ENCODE measurements at regions not wholly inside any gene's neighbourhood (a gene's known extent, or its start where the extent isn't known, plus 50 kb on each side); places are given as distances from the start of the nearest gene placed in this dataset.

DNA sequence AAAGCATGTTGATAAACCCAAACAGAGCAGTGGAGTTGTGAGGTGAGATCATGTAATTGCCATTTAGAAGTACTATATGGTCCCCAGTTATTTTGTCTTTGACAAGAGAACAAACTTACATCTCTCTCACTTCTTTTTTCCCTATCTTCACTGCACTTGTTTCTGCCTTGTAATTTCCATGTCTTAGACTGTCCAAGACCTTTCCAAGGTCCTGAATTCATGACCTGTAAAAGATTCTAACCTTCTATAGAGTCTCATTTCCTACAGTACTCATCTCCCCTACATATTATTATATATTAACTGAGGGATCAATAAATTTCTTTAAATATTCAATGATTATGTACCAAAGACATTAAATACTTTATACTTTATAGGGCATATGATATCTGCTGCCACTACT, 295.3 kb upstream of the KIF2B start:
- Histone ChIP-seq H3K27ac (ENCODE audit: low read depth, low read length, poor library complexity, severe bottlenecking) (no peak overlapping the region), H3K36me3 (ENCODE audit: insufficient read depth, low read length, poor library complexity, severe bottlenecking) (no peaks in the 10 kb centered on the region), H3K27me3 (replicated peaks; ENCODE audit: insufficient read depth, low read depth, low read length, poor library complexity) (no peaks in the 10 kb centered on the region), H3K4me1 (ENCODE audit: insufficient read depth, low read length, poor library complexity, severe bottlenecking) (no peaks in the 10 kb centered on the region), H3K4me3 (ENCODE audit: low read depth, low read length, poor library complexity, severe bottlenecking) (no peak overlapping the region), H3K9me3 (ENCODE audit: low read depth, low read length, poor library complexity, severe bottlenecking) (no peaks in the 10 kb centered on the region)
- ChIA-PET CTCF (no interaction called here), POLR2A (ENCODE audit: low non-redundant PET) (no interaction called here)
- intact Hi-C loops (cut with micrococcal nuclease; ENCODE audit: unreplicated experiment) = no loop called here
- no peak for DNase-seq (ENCODE audit: low spot score)
- BruUV-seq (replicated peaks) = no TSS peak
- no peak for TF ChIP-seq EZH2 (IDR thresholded peaks at IDR 0.05; ENCODE audit: borderline replicate concordance, low read depth, low read length, poor library complexity, severe bottlenecking)
- TF ChIP-seq, protein P1, sequence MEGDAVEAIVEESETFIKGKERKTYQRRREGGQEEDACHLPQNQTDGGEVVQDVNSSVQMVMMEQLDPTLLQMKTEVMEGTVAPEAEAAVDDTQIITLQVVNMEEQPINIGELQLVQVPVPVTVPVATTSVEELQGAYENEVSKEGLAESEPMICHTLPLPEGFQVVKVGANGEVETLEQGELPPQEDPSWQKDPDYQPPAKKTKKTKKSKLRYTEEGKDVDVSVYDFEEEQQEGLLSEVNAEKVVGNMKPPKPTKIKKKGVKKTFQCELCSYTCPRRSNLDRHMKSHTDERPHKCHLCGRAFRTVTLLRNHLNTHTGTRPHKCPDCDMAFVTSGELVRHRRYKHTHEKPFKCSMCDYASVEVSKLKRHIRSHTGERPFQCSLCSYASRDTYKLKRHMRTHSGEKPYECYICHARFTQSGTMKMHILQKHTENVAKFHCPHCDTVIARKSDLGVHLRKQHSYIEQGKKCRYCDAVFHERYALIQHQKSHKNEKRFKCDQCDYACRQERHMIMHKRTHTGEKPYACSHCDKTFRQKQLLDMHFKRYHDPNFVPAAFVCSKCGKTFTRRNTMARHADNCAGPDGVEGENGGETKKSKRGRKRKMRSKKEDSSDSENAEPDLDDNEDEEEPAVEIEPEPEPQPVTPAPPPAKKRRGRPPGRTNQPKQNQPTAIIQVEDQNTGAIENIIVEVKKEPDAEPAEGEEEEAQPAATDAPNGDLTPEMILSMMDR (conservative IDR thresholded peaks at IDR 0.05; ENCODE audit: low read depth, low read length) = no peak

DNA sequence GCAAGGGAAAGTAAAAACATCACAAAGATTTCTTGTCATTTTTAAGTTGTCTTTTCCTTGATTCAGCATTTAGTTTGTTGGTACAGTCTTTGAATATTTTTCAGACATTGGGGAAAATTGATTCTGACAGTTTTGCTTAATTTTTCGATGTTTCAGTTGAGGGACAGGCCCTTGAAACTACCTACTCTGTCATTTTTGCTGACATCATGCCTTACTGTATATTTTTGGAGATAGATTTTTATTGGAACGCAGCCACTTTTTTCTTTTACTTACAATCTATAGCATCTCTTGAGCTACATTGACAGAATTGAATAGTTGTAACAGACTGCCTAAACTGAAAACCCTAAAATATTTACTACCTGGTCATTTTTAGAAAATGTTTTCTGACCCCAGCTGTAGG, 297.1 kb upstream of the KIF2B start:
- intact Hi-C loops (cut with micrococcal nuclease; ENCODE audit: unreplicated experiment) = no loop called here
- Histone ChIP-seq H3K4me3 (ENCODE audit: low read depth, low read length, poor library complexity, severe bottlenecking) (no peak overlapping the region), H3K27me3 (replicated peaks; ENCODE audit: insufficient read depth, low read depth, low read length, poor library complexity) (no peaks in the 10 kb centered on the region), H3K4me1 (ENCODE audit: insufficient read depth, low read length, poor library complexity, severe bottlenecking) (no peaks in the 10 kb centered on the region), H3K9me3 (ENCODE audit: low read depth, low read length, poor library complexity, severe bottlenecking) (no peaks in the 10 kb centered on the region), H3K27ac (ENCODE audit: low read depth, low read length, poor library complexity, severe bottlenecking) (no peak overlapping the region), H3K36me3 (ENCODE audit: insufficient read depth, low read length, poor library complexity, severe bottlenecking) (no peaks in the 10 kb centered on the region)
- POLR2A ChIA-PET (ENCODE audit: low non-redundant PET) = no interaction called here
- DNase-seq (ENCODE audit: low spot score) = no peak
- CTCF ChIA-PET = no interaction called here
- TF ChIP-seq EZH2 (IDR thresholded peaks at IDR 0.05; ENCODE audit: borderline replicate concordance, low read depth, low read length, poor library complexity, severe bottlenecking) = no peak
- TF ChIP-seq, protein P1 (conservative IDR thresholded peaks at IDR 0.05; ENCODE audit: low read depth, low read length) = no peak
- no TSS peak for BruUV-seq (replicated peaks)

DNA sequence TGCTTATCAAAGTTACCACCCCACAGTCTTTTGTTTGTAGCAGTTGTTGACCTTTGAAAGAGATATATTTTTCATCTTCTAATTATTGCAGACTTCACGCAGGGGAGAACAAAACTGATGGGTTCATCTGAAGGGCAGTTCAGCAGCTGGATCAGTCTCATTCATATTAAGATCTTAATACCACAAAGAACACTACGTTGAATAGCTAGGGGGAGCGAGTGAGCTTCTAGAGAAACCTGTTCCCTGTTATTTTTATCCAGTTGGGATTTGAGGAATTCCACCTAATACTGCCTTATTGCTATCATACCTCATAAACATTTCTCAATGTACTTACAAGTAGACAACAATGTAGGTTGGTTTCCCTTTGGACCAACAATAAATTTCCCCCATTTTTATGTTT, 306.1 kb upstream of the KIF2B start:
- peak; percentile 23 for DNase-seq (ENCODE audit: low spot score)
- no peaks in the 10 kb centered on the region for H3K27me3 ChIP-seq (replicated peaks; ENCODE audit: insufficient read depth, low read depth, low read length, poor library complexity)
- ChIA-PET POLR2A (ENCODE audit: low non-redundant PET) (no interaction called here), CTCF (no interaction called here)
- H3K27ac ChIP-seq (ENCODE audit: low read depth, low read length, poor library complexity, severe bottlenecking) = no peak overlapping the region
- H3K36me3 ChIP-seq (ENCODE audit: insufficient read depth, low read length, poor library complexity, severe bottlenecking) = no peaks in the 10 kb centered on the region
- no peak for TF ChIP-seq EZH2 (IDR thresholded peaks at IDR 0.05; ENCODE audit: borderline replicate concordance, low read depth, low read length, poor library complexity, severe bottlenecking)
- TF ChIP-seq, protein P1 (conservative IDR thresholded peaks at IDR 0.05; ENCODE audit: low read depth, low read length) = peak; percentile 46
- H3K4me1 ChIP-seq (ENCODE audit: insufficient read depth, low read length, poor library complexity, severe bottlenecking) = no peaks in the 10 kb centered on the region
- intact Hi-C loops (cut with micrococcal nuclease; ENCODE audit: unreplicated experiment) = no loop called here
- no peak overlapping the region for H3K4me3 ChIP-seq (ENCODE audit: low read depth, low read length, poor library complexity, severe bottlenecking)
- no peaks in the 10 kb centered on the region for H3K9me3 ChIP-seq (ENCODE audit: low read depth, low read length, poor library complexity, severe bottlenecking)
- no TSS peak for BruUV-seq (replicated peaks)

Measured in A673 (cell line).